NCI-H1417 treated with DMSO at 0.1 percent for 48 hours (cell line): ENCODE measurements at regions not wholly inside any gene's neighbourhood (a gene's known extent, or its start where the extent isn't known, plus 50 kb on each side); places are given as distances from the start of the nearest gene placed in this dataset.
A peak's percentile ranks its signal among the peaks of the same experiment; 100 is the strongest.

Experiments
- DNase-seq: peaks from one replicate; lab custom pipeline; 2025; lab: John Stamatoyannopoulos, UW

GRCh38 chr13:106173891-106174610 is 361.4 kb downstream of the EFNB2 start:
- DNase-seq, result no peak

GRCh38 chr13:106173346-106173745 is 362.1 kb downstream of the EFNB2 start:
- DNase-seq, result no peak

- DNase-seq, result no peak
These were observed 363.1 kb downstream of the EFNB2 start for GRCh38 chr13:106172176-106172905.

GRCh38 chr13:106163426-106163825 is 372.0 kb downstream of the EFNB2 start:
- DNase-seq, result no peak

GRCh38 chr13:106161146-106161545 is 374.3 kb downstream of the EFNB2 start:
- no peak for DNase-seq

- no peak for DNase-seq
These were observed 375.9 kb downstream of the EFNB2 start for GRCh38 chr13:106159295-106160195.

- DNase-seq, result no peak
These were observed 379.0 kb downstream of the EFNB2 start for GRCh38 chr13:106156468-106156867.

- no peak for DNase-seq
These were observed 380.1 kb downstream of the EFNB2 start for GRCh38 chr13:106155411-106155810.

GRCh38 chr13:106153876-106154275 is 381.6 kb downstream of the EFNB2 start:
- DNase-seq, result no peak

GRCh38 chr13:106153041-106153440 is 382.4 kb downstream of the EFNB2 start:
- no peak for DNase-seq

- no peak for DNase-seq
These were observed 383.4 kb downstream of the EFNB2 start for GRCh38 chr13:106152047-106152446.

GRCh38 chr13:106151056-106151699 is 384.3 kb downstream of the EFNB2 start:
- no peak for DNase-seq

GRCh38 chr13:106145997-106146864 is 389.2 kb downstream of the EFNB2 start:
- DNase-seq, result no peak

- DNase-seq, result no peak
These were observed 390.4 kb downstream of the EFNB2 start for GRCh38 chr13:106145070-106145469.

- DNase-seq, result peak; percentile 69
These were observed 391.3 kb downstream of the EFNB2 start for GRCh38 chr13:106143930-106144709.

- DNase-seq, result no peak
These were observed 392.1 kb downstream of the EFNB2 start for GRCh38 chr13:106143392-106143791.

- no peak for DNase-seq
These were observed 395.0 kb downstream of the EFNB2 start for GRCh38 chr13:106140476-106140875.

- DNase-seq, result no peak
These were observed 395.5 kb downstream of the EFNB2 start for GRCh38 chr13:106139942-106140341.

- DNase-seq, result no peak
These were observed 396.1 kb downstream of the EFNB2 start for GRCh38 chr13:106139377-106139776.

GRCh38 chr13:106138620-106139019 is 396.8 kb downstream of the EFNB2 start:
- DNase-seq, result no peak
